Suprapubic skin (tissue), 4 donors: ENCODE measurements at regions not wholly inside any gene's neighbourhood (a gene's known extent, or its start where the extent isn't known, plus 50 kb on each side); places are given as distances from the start of the nearest gene placed in this dataset.

Experiments
- DNase-seq, 2 donors: peaks; one replicate each; pipeline ENCODE4 v3.0.0-alpha.2; 2019; ENCODE audit warnings: low spot score in 2 of 2
- H3K27ac ChIP-seq: fragments of 200-600 bp; sonication (generic); one replicate; pipeline ENCODE4 v1.5.1; 2019
- H3K27me3 ChIP-seq: fragments of 200-600 bp; sonication (generic); one replicate; pipeline ENCODE4 v1.5.1; 2019
- H3K36me3 ChIP-seq: fragments of 200-600 bp; sonication (generic); one replicate; pipeline ENCODE4 v1.5.1; 2019
- H3K4me1 ChIP-seq: fragments of 200-600 bp; sonication (generic); one replicate; pipeline ENCODE4 v1.5.1; 2019
- H3K4me3 ChIP-seq: fragments of 200-600 bp; sonication (generic); one replicate; pipeline ENCODE4 v1.5.1; 2019; ENCODE audit warnings: mild to moderate bottlenecking
- H3K9me3 ChIP-seq: fragments of 200-600 bp; sonication (generic); one replicate; pipeline ENCODE4 v1.5.1; 2019
- CTCF ChIP-seq, 2 donors: fragments of 200-600 bp in 1 of 2; fragments of 450-650 bp in 1 of 2; sonication (generic) in 1 of 2; IDR thresholded peaks; one replicate each; pipeline ENCODE4 v1.5.1; 2016 to 2019; ENCODE audit warnings: antibody characterized with exemption in 2 of 2, mild to moderate bottlenecking in 1 of 2, moderate library complexity in 1 of 2
- EP300 ChIP-seq: sonication (generic); formaldehyde crosslinking; IDR thresholded peaks from one replicate; pipeline ENCODE4 v1.6.1; 2017; ENCODE audit warnings: antibody characterized with exemption
- POLR2A ChIP-seq, 2 donors: fragments of 450-650 bp; IDR thresholded peaks; one replicate each; pipeline ENCODE4 v1.6.1; 2017; ENCODE audit warnings: antibody characterized with exemption in 2 of 2, mild to moderate bottlenecking in 2 of 2, moderate library complexity in 2 of 2
- POLR2AphosphoS5 ChIP-seq, 3 donors: sonication (generic); formaldehyde crosslinking; IDR thresholded peaks; one replicate each; pipeline ENCODE4 v1.6.1; 2017; ENCODE audit warnings: antibody characterized with exemption in 3 of 3
- WGBS: methylation state at CpG from one replicate; pipeline ENCODE4 v1.1.5; 2018; 5-methylcytosine and 5-hydroxymethylcytosine counted together

- Histone ChIP-seq H3K36me3 (no peaks in the 10 kb centered on the region), H3K4me1 (no peaks in the 10 kb centered on the region), H3K27me3 (no peaks in the 10 kb centered on the region), H3K27ac (no peak overlapping the region), H3K9me3 (no peaks in the 10 kb centered on the region), H3K4me3 (no peak overlapping the region)
- TF ChIP-seq EP300 (no peak), CTCF (IDR thresholded peaks at IDR 0.05) (no peak), POLR2A (IDR thresholded peaks at IDR 0.05) (no peak), POLR2AphosphoS5 (IDR thresholded peaks at IDR 0.05) (no peak)
- no peak for DNase-seq
Observed at GRCh38 chr3:66561367-66561766, 60.5 kb upstream of the LRIG1 start.

GRCh38 chr3:66565301-66565700 is 64.5 kb upstream of the LRIG1 start:
- H3K36me3 ChIP-seq: no peaks in the 10 kb centered on the region
- 74% methylated on average over 3 of the region's 3 CpGs for WGBS
- no peak overlapping the region for H3K4me3 ChIP-seq
- no peak overlapping the region for H3K27ac ChIP-seq
- TF ChIP-seq CTCF (IDR thresholded peaks at IDR 0.05) (no peak), POLR2A (IDR thresholded peaks at IDR 0.05) (no peak), EP300 (no peak), POLR2AphosphoS5 (IDR thresholded peaks at IDR 0.05) (no peak)
- no peaks in the 10 kb centered on the region for H3K27me3 ChIP-seq
- DNase-seq: no peak
- no peaks in the 10 kb centered on the region for H3K4me1 ChIP-seq
- H3K9me3 ChIP-seq: no peaks in the 10 kb centered on the region

GRCh38 chr3:66567077-66567476 is 66.3 kb upstream of the LRIG1 start:
- H3K36me3 ChIP-seq: no peaks in the 10 kb centered on the region
- DNase-seq: no peak
- H3K27me3 ChIP-seq: no peaks in the 10 kb centered on the region
- no peaks in the 10 kb centered on the region for H3K9me3 ChIP-seq
- H3K4me1 ChIP-seq: no peaks in the 10 kb centered on the region
- H3K27ac ChIP-seq: no peak overlapping the region
- 85% methylated on average over 2 of the region's 2 CpGs for WGBS
- H3K4me3 ChIP-seq: no peak overlapping the region
- no peak for TF ChIP-seq CTCF (IDR thresholded peaks at IDR 0.05)
- no peak for TF ChIP-seq POLR2AphosphoS5 (IDR thresholded peaks at IDR 0.05)
- no peak for TF ChIP-seq EP300
- no peak for TF ChIP-seq POLR2A (IDR thresholded peaks at IDR 0.05)

GRCh38 chr3:66572090-66572675 is 71.4 kb upstream of the LRIG1 start:
- H3K27me3 ChIP-seq: no peaks in the 10 kb centered on the region
- no peaks in the 10 kb centered on the region for H3K36me3 ChIP-seq
- H3K4me3 ChIP-seq: no peak overlapping the region
- no peaks in the 10 kb centered on the region for H3K9me3 ChIP-seq
- WGBS: 68% methylated on average over 5 of the region's 5 CpGs
- H3K27ac ChIP-seq: no peak overlapping the region
- no peak for DNase-seq
- TF ChIP-seq POLR2A (IDR thresholded peaks at IDR 0.05): no peak
- TF ChIP-seq CTCF (IDR thresholded peaks at IDR 0.05): no peak
- TF ChIP-seq EP300: no peak
- TF ChIP-seq POLR2AphosphoS5 (IDR thresholded peaks at IDR 0.05): no peak
- no peaks in the 10 kb centered on the region for H3K4me1 ChIP-seq

- no peaks in the 10 kb centered on the region for H3K36me3 ChIP-seq
- H3K4me1 ChIP-seq: no peaks in the 10 kb centered on the region
- H3K27ac ChIP-seq: no peak overlapping the region
- H3K4me3 ChIP-seq: no peak overlapping the region
- WGBS: 84% methylated on average over 14 of the region's 14 CpGs
- TF ChIP-seq CTCF (IDR thresholded peaks at IDR 0.05) (no peak), POLR2AphosphoS5 (IDR thresholded peaks at IDR 0.05) (no peak), EP300 (no peak), POLR2A (IDR thresholded peaks at IDR 0.05) (no peak)
- no peaks in the 10 kb centered on the region for H3K9me3 ChIP-seq
- H3K27me3 ChIP-seq: no peaks in the 10 kb centered on the region
- DNase-seq: no peak
Observed at GRCh38 chr3:66572938-66573710, 72.3 kb upstream of the LRIG1 start.
